ENCODE measurements at regions not wholly inside any gene's neighbourhood (a gene's known extent, or its start where the extent isn't known, plus 50 kb on each side); places are given as distances from the start of the nearest gene placed in this dataset.

GRCh38 chr4:123790681-123791080 lies 394.1 kb downstream of the SPRY1 start:
- no peaks in the 10 kb centered on the region for H3K9me3 ChIP-seq (ENCODE audit: low read depth)
- 36 to 65% methylated on average over 1 of the region's 1 CpG for WGBS, 2 experiments (ENCODE audit: low coverage in 1 of 2, low lambda C conversion rate in 2 of 2, missing lambda C conversion rate in 2 of 2)

DNA sequence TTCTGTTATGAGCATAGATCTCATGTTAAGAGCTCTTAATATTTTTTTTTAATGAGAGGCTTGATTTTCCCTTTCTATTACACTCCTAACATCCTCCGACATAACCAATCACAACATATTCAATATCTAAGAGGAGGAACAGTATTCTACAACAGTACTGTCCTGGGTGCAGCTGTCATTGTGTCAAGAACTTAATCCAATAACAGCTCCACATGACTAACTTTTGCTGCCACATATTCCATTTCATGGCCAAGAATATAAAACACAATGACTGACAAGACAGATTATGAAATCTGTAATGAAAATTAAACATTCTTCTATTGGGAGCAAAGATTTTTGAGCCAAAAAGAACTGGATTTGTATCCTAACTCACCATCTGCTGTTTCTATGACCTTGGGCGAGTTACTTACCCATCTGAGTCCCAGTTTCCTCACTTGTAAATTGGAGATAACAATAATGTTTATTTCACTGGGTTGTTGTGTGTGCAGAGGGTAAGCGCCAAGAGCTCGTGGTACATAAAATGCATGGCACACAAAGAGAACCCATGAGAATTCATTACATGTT lies 405.6 kb downstream of the SPRY1 start:
- TF ChIP-seq EZH2phosphoT487 (IDR thresholded peaks at IDR 0.05; ENCODE audit: insufficient read depth, low read depth) = no peak
- no peak for TF ChIP-seq EZH2 (IDR thresholded peaks at IDR 0.05; ENCODE audit: insufficient read depth, poor library complexity, severe bottlenecking)
- 50 to 56% methylated on average over 4 of the region's 4 CpGs for WGBS, 2 experiments (ENCODE audit: low coverage in 1 of 2, low lambda C conversion rate in 2 of 2, missing lambda C conversion rate in 2 of 2)
- Histone ChIP-seq H2AFZ (no peak overlapping the region), H3K79me2 (ENCODE audit: insufficient read depth) (no peaks in the 10 kb centered on the region), H3K9ac (no peak overlapping the region), H3K9me3 (ENCODE audit: low read depth) (no peaks in the 10 kb centered on the region), H3K4me1 (ENCODE audit: insufficient read depth) (peaks cover 5% of the 10 kb centered on the region; the same call in 1 of the 2 replicates), H3K27me3 (replicated peaks; ENCODE audit: insufficient read depth) (no peaks in the 10 kb centered on the region), H3K9me2 (ENCODE audit: insufficient read depth) (no peaks in the 10 kb centered on the region), H3F3A (ENCODE audit: insufficient read depth) (no peaks in the 10 kb centered on the region), H4K20me1 (ENCODE audit: insufficient read depth) (no peaks in the 10 kb centered on the region), H3K27ac (no peak overlapping the region), H3K4me3 (no peak overlapping the region), H3K4me2 (ENCODE audit: unreplicated experiment) (no peak overlapping the region), H3K36me3 (ENCODE audit: low read depth) (no peaks in the 10 kb centered on the region)
- in situ Hi-C loops (cut with MboI) = no loop called here
- no peak for DNase-seq

More at GRCh38 chr4:123790681-123791080, 394.1 kb downstream of the SPRY1 start:
- Histone ChIP-seq H3K4me3 (no peak overlapping the region), H2AFZ (no peak overlapping the region), H3K4me2 (ENCODE audit: unreplicated experiment) (no peak overlapping the region), H3K36me3 (ENCODE audit: low read depth) (no peaks in the 10 kb centered on the region), H4K20me1 (ENCODE audit: insufficient read depth) (no peaks in the 10 kb centered on the region), H3K27me3 (replicated peaks; ENCODE audit: insufficient read depth) (no peaks in the 10 kb centered on the region), H3K4me1 (ENCODE audit: insufficient read depth) (peaks cover 22% of the 10 kb centered on the region), H3K79me2 (ENCODE audit: insufficient read depth) (no peaks in the 10 kb centered on the region), H3K9me2 (ENCODE audit: insufficient read depth) (no peaks in the 10 kb centered on the region; the same call in 1 of the 2 replicates), H3K9ac (no peak overlapping the region), H3F3A (ENCODE audit: insufficient read depth) (peaks cover 17% of the 10 kb centered on the region), H3K27ac (no peak overlapping the region)
- TF ChIP-seq EZH2 (IDR thresholded peaks at IDR 0.05; ENCODE audit: insufficient read depth, poor library complexity, severe bottlenecking) = no peak
- TF ChIP-seq EZH2phosphoT487 (IDR thresholded peaks at IDR 0.05; ENCODE audit: insufficient read depth, low read depth) = no peak
- peak; percentile 7 for DNase-seq
- in situ Hi-C loops (cut with MboI) = no loop called here

DNA sequence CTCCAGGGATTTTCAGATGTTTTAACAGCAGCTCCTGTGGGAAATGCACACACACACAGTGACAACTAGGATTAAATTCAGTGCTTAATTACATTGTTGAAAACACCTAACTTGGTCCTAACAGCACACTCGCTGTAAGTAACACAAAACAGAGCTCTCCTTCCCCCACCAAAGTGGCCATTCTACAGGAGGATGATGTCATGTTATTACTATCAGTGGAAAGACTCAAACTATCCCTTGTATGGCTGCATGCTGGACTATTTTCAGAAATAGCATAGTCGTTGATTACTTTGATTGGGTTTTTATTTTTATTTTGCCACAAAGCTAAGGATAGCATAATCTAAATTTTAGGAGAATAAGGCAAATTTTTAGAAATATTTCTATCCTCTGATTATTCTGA lies 406.3 kb downstream of the SPRY1 start:
- peaks cover 5% of the 10 kb centered on the region; the same call in 1 of the 2 replicates for H3K4me1 ChIP-seq (ENCODE audit: insufficient read depth)
- H3K27ac ChIP-seq = no peak overlapping the region
- H3K79me2 ChIP-seq (ENCODE audit: insufficient read depth) = no peaks in the 10 kb centered on the region
- H3F3A ChIP-seq (ENCODE audit: insufficient read depth) = no peaks in the 10 kb centered on the region
- H3K9me3 ChIP-seq (ENCODE audit: low read depth) = no peaks in the 10 kb centered on the region
- H3K9me2 ChIP-seq (ENCODE audit: insufficient read depth) = no peaks in the 10 kb centered on the region
- H2AFZ ChIP-seq = no peak overlapping the region
- no peaks in the 10 kb centered on the region for H3K27me3 ChIP-seq (replicated peaks; ENCODE audit: insufficient read depth)
- no peak for TF ChIP-seq EZH2phosphoT487 (IDR thresholded peaks at IDR 0.05; ENCODE audit: insufficient read depth, low read depth)
- no peak for TF ChIP-seq EZH2 (IDR thresholded peaks at IDR 0.05; ENCODE audit: insufficient read depth, poor library complexity, severe bottlenecking)
- DNase-seq = no peak
- in situ Hi-C loops (cut with MboI) = no loop called here
- no peak overlapping the region for H3K4me3 ChIP-seq
- H3K9ac ChIP-seq = no peak overlapping the region
- WGBS, 2 experiments (ENCODE audit: low coverage in 1 of 2, low lambda C conversion rate in 2 of 2, missing lambda C conversion rate in 2 of 2) = 51 to 63% methylated on average over 2 of the region's 2 CpGs
- H3K36me3 ChIP-seq (ENCODE audit: low read depth) = no peaks in the 10 kb centered on the region
- no peaks in the 10 kb centered on the region for H4K20me1 ChIP-seq (ENCODE audit: insufficient read depth)
- H3K4me2 ChIP-seq (ENCODE audit: unreplicated experiment) = no peak overlapping the region

DNA sequence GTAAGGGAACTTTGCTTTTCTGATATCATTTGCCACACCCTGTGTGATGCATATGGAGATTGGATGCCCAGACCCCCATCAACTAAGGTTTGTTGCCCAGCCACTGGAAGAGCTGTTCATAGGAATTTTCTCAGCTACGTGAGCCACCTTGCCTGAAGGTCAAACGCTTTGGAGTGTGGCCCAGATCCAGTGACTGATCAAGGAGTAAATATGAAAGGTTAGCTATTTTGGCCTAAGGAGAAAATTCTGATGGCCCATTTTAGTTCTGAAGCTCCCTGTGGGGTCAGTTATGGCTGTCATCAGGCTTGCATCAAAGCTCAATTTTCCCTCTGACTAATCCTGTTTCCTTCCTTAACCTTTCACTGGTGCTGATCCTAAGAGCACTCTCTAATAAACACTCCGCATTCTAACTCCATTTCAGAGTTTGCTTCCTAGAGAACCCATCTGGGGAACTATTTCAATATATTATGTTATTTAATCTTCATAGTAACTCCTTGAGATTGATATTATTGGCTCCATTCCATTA lies 407.7 kb downstream of the SPRY1 start:
- H3K27ac ChIP-seq = no peak overlapping the region
- no peak overlapping the region for H3K4me3 ChIP-seq
- H2AFZ ChIP-seq = no peak overlapping the region
- no peaks in the 10 kb centered on the region for H4K20me1 ChIP-seq (ENCODE audit: insufficient read depth)
- 90 to 96% methylated on average over 3 of the region's 3 CpGs for WGBS, 2 experiments (ENCODE audit: low coverage in 1 of 2, low lambda C conversion rate in 2 of 2, missing lambda C conversion rate in 2 of 2)
- no peaks in the 10 kb centered on the region for H3K27me3 ChIP-seq (replicated peaks; ENCODE audit: insufficient read depth)
- in situ Hi-C loops (cut with MboI) = no loop called here
- no peak overlapping the region for H3K9ac ChIP-seq
- no peak for TF ChIP-seq EZH2phosphoT487 (IDR thresholded peaks at IDR 0.05; ENCODE audit: insufficient read depth, low read depth)
- TF ChIP-seq EZH2 (IDR thresholded peaks at IDR 0.05; ENCODE audit: insufficient read depth, poor library complexity, severe bottlenecking) = no peak
- no peak for DNase-seq
- no peaks in the 10 kb centered on the region for H3K36me3 ChIP-seq (ENCODE audit: low read depth)
- H3K4me2 ChIP-seq (ENCODE audit: unreplicated experiment) = no peak overlapping the region
- no peaks in the 10 kb centered on the region for H3K9me2 ChIP-seq (ENCODE audit: insufficient read depth)
- no peaks in the 10 kb centered on the region for H3K9me3 ChIP-seq (ENCODE audit: low read depth)
- no peaks in the 10 kb centered on the region for H3K79me2 ChIP-seq (ENCODE audit: insufficient read depth)
- peaks cover 5% of the 10 kb centered on the region; the same call in 1 of the 2 replicates for H3K4me1 ChIP-seq (ENCODE audit: insufficient read depth)
- no peaks in the 10 kb centered on the region for H3F3A ChIP-seq (ENCODE audit: insufficient read depth)
